IPS-18c (cell line): ENCODE measurements at regions not wholly inside any gene's neighbourhood (a gene's known extent, or its start where the extent isn't known, plus 50 kb on each side); places are given as distances from the start of the nearest gene placed in this dataset.

ENCODE experiments used
- H3K4me3 ChIP-seq: 2 replicates; pipeline ENCODE4 v1.7.0; 2013; ENCODE audit warnings: low read depth, mild to moderate bottlenecking, low read length, moderate library complexity; ENCODE audit not compliant: insufficient read depth
- H3K9me3 ChIP-seq: one replicate; pipeline ENCODE4 v1.6.1; 2013; ENCODE audit warnings: mild to moderate bottlenecking, low read length, moderate library complexity; ENCODE audit not compliant: control insufficient read depth, insufficient read depth

- no peak overlapping the region for H3K4me3 ChIP-seq
- no peaks in the 10 kb centered on the region for H3K9me3 ChIP-seq
These were observed 149.1 kb upstream of the KLF4 start for GRCh38 chr9:107638521-107639310.

- Histone ChIP-seq H3K4me3 (peak overlapping the region; percentile 34; the same call in 1 of the 2 replicates), H3K9me3 (no peaks in the 10 kb centered on the region)
These were observed 148.2 kb upstream of the KLF4 start for GRCh38 chr9:107637421-107638420.

DNA sequence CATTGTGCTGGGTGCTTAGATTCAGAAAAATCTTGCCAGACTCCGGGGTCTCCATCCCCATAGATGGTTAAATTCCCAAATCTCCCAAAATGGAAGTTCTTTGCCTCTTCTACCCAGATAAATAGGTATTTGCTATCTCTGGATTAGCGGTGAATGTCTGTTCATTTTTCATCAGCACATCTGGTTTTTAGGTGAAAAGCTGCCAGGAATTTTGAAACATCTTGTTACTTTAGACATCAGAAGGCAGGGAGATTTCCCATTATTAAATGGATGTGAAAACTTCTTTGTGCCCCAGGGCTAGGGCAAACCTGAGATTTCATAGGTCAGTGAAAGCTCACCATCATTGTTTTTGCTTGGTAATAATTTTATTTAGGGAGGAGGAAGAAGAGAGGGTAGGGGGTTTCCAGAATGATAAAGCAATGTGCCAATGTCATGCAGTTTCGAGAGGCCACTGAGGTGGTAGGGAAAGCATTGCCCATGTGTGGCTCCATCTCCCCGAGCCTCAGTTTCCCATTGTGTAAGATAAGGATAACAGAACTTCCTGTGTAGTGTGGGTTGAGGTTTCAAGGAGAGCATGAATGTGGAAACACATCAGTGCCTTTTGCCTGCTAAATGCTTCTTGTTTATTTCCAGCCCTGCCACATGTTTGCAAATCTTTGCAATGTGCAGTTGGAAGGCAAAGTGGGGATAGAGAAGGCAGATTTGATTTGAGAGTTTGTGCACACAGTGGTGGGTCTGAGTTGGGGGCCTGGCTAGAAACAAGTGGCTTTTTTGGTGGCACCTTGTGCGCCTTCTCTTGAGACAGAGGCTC lies 147.2 kb upstream of the KLF4 start:
- H3K4me3 ChIP-seq, result peak overlapping the region; percentile 34; the same call in 1 of the 2 replicates

DNA sequence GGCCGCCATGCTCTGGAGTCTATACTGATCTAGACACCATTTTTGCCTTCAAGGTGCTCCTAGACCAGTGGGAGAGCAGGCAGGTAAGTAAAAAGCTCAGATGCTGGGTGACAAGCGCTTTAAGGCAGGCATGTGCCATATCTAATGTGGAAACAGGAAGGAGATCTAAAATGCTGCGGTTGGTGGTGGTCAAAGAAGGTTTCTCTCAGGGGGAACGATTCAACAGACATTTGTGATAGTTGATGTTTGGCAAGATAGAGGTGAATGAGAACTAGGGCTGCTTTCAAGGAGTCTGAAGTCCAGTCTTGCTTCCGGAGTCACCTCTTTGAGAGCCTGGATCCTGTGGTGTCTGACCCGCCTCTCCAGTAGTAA lies 146.2 kb upstream of the KLF4 start:
- Histone ChIP-seq H3K9me3 (no peaks in the 10 kb centered on the region), H3K4me3 (no peak overlapping the region)

More for the DNA sequence above, 147.2 kb upstream of the KLF4 start:
- no peaks in the 10 kb centered on the region for H3K9me3 ChIP-seq

DNA sequence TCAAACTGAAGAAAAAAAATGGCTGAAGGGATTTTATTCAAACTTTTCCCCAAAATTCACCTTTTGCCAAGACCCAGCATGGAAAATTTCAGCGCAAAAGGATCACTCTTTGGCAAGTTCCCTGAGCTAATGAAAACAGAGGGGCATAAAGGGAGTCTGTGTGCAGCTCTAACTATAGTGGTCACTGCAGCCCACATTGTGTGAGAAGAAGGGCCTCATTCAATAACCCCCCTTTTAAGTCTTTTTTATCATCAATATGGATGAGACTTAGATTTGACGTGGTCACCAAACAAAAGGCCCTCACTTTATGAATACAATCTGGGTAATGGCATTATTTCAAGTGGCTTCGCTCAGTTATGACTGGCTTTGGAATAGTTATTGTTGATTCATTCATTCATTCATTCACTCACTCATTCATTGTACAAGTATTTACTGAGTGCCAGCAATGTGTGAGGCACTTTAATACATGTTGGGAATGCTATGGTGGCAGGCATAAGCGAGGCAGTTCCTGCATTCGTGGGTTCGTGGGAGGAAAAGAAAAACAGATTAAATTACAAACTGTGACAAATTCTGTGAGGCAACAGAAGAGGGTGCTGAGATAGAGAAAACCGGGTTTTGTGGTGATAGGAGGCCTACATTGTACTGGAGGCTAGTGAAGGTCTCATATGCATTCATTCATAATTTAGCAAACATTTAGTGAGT lies 145.7 kb upstream of the KLF4 start:
- Histone ChIP-seq H3K9me3 (no peaks in the 10 kb centered on the region), H3K4me3 (no peak overlapping the region)

DNA sequence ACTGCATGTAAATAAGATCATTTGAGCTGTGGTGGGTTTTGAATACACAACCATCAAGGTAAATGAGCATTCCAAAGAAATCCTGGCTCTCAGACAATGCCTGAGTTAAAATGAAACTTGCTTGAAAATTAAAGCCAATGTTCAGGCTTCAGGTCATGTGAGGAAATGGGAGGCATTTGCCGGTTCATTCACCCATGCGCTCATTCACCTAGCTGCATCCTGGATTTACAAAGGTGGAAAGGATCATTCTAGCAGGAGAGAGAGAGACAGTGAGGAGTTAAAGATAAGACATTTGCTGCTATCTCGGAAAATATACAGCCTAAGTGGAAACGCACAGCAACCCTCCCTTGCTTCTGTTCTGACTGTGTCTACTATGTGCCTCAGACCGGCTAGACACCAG lies 143.8 kb upstream of the KLF4 start:
- no peaks in the 10 kb centered on the region for H3K9me3 ChIP-seq
- no peak overlapping the region for H3K4me3 ChIP-seq

DNA sequence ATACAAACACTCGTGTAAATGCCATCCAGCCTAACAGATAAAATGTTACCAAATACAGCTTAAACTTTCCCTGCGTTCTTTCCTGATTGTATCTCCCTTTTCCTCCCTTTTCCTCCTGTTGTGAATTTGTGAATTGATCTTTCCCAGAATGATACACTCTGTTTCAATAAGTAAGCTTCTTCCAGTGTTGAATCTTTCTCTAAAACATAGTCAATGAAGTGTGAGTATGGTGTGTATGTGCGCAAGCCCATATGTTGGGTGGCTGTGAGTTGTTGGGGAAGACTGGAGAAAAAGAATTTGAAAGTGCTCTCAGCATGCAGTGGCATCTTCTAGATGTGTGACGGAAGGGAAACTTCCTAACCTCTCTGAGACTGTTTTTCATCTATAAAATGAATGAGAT lies 143.1 kb upstream of the KLF4 start:
- H3K9me3 ChIP-seq, result no peaks in the 10 kb centered on the region
- no peak overlapping the region for H3K4me3 ChIP-seq

DNA sequence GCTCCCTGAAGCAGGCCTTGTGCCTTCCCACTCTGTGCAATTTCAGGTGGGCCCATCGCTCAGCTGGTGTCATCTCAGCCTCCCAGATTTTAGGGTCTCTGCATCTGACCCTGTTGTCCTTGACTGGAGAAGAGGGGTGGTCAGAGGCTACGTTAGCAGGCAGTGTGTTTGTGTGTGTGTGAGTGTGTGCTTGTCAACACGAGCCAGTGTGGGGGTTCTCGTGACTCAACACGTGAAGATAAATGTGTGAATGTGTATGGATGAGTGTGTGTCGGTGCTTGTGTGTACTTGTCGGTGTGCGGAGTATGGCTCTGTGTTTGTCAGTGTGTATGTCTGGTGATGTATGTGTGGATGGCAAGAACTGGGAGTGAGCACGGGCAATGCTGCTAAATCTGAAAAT lies 142.6 kb upstream of the KLF4 start:
- Histone ChIP-seq H3K4me3 (no peak overlapping the region), H3K9me3 (no peaks in the 10 kb centered on the region)

DNA sequence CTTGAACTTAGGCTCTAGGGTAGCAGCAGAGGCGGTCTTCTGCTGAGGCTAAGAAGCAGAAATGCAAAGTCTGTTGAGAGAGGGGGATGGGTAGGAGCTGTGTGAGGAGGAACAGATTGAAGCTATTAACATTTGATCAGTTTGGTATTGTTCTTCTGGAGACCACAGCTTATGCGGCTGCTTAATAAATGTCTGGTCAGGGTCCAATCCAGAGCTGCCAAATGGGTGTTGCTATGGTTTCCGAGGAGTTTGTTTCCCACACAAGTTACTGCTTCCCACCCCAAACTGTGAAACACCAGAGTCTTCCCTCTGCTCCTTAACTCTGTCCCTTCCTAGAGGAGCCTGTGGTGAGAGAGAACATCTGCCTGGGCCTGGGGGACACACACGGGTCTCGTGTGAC lies 142.2 kb upstream of the KLF4 start:
- H3K4me3 ChIP-seq, result no peak overlapping the region
- no peaks in the 10 kb centered on the region for H3K9me3 ChIP-seq

GRCh38 chr9:107630156-107630555 lies 140.6 kb upstream of the KLF4 start:
- Histone ChIP-seq H3K9me3 (no peaks in the 10 kb centered on the region), H3K4me3 (no peak overlapping the region)

DNA sequence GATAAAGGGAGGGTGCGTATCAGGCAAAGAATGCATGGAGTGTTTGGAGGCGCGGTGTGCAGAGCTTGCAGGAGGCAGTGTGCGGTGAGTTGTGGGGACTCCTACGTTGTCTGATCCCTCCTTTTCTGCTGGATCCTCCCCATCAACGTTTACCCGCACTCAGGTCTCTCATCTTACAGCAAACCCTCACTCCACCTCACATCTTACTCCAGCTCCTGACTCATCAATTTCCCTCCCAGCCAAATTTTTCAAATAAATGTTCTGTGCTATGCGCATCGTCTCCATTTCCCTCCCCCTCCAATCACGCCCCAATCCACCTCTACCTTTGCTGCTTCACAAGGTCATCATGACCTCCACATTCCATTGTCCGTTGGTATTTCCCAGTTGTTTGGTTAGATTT lies 138.9 kb upstream of the KLF4 start:
- H3K9me3 ChIP-seq, result no peaks in the 10 kb centered on the region
- H3K4me3 ChIP-seq, result no peak overlapping the region

DNA sequence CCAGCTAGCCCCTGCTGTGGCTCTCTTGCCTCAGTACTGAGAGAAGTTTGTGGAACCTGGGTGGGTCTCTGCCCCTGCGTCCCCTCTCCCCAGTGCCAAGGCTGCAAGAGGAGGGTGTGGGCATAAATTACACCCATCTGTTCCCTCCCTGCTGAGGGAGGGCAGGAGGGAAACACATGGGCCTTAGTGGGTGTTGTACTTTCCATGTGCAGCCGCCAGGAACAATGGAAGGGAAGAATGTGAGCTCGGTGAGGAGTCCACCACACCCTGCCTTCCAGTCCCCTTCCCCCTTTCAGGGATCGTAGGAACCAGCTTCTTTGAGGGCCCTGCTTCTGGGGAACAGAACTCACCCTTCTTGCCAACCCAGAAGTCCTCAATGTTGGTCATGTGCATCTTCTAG lies 138.2 kb upstream of the KLF4 start:
- Histone ChIP-seq H3K4me3 (no peak overlapping the region), H3K9me3 (no peaks in the 10 kb centered on the region)

- H3K9me3 ChIP-seq, result no peaks in the 10 kb centered on the region
- no peak overlapping the region for H3K4me3 ChIP-seq
These were observed 136.5 kb upstream of the KLF4 start for GRCh38 chr9:107626118-107626517.

DNA sequence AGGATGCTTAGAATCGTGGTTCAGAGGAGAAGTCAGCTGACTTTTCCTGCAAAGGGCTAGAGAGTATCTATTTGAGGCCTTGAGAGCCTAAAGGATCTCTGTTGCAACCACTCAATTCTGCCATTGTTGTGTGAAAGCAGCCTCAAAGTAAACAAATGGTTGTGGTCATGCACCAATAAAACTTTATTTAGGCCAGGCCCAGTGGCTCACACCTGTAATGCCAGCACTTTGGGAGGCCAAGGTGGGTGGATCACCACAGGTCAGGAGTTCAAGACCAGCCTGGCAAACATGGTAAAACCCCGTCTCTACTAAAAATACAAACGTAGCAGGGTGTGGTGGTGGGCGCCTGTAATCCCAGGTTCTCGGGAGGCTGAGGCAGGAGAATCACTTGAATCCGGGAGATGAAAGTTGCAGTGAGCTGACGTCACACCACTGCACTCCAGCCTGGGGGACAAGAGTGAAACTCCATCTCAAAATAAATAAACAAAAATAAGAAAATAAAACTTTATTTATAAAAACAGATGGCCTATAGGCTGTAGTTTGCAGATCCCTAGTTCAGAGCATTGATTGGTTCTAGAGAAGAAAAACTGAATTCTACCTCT lies 135.9 kb upstream of the KLF4 start:
- Histone ChIP-seq H3K4me3 (no peak overlapping the region), H3K9me3 (no peaks in the 10 kb centered on the region)

DNA sequence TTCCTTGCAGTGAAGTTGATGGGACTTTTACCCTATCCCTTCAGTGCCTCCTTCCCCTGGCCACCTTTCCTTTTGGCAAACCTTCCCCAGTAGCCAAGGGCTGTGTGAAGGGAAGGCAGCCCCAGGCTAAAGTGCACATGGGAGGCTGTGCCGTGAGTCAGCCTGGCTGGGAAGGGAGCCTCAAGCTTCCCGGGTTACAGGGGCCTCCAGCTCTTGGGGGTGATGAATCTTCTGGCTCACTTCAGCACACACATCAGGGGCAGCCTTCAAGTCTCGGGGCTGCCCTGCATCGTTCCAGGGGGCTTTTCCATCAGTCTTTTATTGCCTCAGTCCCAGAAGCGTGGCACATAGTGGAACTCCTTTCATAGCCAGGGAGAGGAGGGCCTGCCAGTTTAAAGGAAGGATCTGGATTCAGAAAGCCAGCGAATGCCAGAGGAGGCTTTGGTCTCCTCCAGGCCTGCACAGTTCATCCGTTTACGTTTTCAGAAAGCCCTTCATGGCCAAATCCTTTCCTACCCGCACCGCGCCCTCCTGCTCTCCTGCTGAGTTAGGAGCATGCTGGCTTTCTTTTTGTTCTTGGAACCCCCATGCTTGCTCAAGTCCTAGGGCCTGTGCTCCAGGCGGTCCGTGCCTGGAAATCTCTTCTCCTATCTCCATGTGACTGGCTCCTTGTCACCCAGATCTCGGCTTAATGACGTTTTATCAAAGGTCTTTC lies 134.8 kb upstream of the KLF4 start:
- no peak overlapping the region for H3K4me3 ChIP-seq

DNA sequence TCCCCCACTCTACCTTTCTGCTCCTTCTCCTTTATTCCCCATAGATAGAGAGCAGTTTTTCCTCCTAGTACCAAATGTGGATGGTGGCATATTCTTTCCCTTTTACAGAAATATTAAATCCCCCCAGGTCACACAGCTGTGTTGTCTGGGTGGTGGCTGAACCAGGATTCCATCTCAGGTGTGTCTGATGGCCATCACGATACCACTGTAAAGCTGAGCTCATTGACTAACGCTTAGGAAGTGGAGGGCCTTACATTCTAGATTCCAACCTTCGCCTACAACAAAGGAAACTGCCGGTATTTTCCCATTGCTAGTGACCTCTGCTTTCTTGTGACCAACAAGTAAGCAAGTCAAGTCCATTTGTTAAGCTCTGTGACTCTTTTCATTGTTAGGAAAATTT lies 131.9 kb upstream of the KLF4 start:
- no peaks in the 10 kb centered on the region for H3K9me3 ChIP-seq
- H3K4me3 ChIP-seq, result no peak overlapping the region

More for the DNA sequence above, 134.8 kb upstream of the KLF4 start:
- H3K9me3 ChIP-seq, result no peaks in the 10 kb centered on the region
